T-helper 2 cell treated with Interferon-gamma antibody and Interleukin-4, amounts not matched to agents 5 μg/mL and 100 μg/mL, for 36 hours (primary cell): ENCODE measurements at regions not wholly inside any gene's neighbourhood (a gene's known extent, or its start where the extent isn't known, plus 50 kb on each side); places are given as distances from the start of the nearest gene placed in this dataset.
"Not testable (repeated sequence)": the region's sequence is repeated elsewhere in the genome, so short reads cannot be mapped to it uniquely, and the experiment has no call there.

Experiments
- DNase-seq: peaks from one replicate; pipeline ENCODE4 v3.0.0; 2021; ENCODE audit warnings: low spot score
- H3K27ac Mint-ChIP-seq: one replicate; pipeline ENCODE4 v1.8.0; 2021; ENCODE audit warnings: mild to moderate bottlenecking, mixed read lengths
- H3K27me3 Mint-ChIP-seq: one replicate; pipeline ENCODE4 v1.8.0; 2021; ENCODE audit warnings: low read depth, mixed read lengths
- H3K36me3 Mint-ChIP-seq: one replicate; pipeline ENCODE4 v1.8.0; 2021; ENCODE audit warnings: low read depth, mixed read lengths
- H3K4me1 Mint-ChIP-seq: one replicate; pipeline ENCODE4 v1.8.0; 2021; ENCODE audit warnings: low read depth, mixed read lengths
- H3K4me3 Mint-ChIP-seq: one replicate; pipeline ENCODE4 v1.8.0; 2022; ENCODE audit warnings: mild to moderate bottlenecking, moderate library complexity, mixed read lengths
- H3K9me3 Mint-ChIP-seq: one replicate; pipeline ENCODE4 v1.8.0; 2021; ENCODE audit warnings: mixed read lengths

DNA sequence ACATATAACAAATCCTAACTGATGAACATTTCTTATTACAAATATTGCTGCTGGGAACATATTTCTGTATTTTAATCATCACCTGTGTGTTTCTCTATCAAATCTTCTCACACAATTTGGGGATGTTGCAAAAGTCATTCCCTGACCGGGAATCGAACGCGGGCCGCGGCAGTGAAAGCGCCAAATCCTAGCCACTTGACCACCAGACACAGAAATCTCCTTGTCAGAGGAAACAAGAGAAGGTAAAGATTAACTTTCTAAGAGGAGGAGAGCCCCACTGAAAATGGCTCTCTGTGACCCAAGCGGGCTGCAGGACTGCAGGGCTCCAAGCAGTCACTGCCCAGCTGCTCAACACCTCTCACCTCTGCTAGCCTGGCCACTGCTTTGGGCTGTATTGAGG lies 304.9 kb downstream of the FAM72C start:
- H3K9me3 Mint-ChIP-seq = peaks cover 7% of the 10 kb centered on the region
- H3K4me1 Mint-ChIP-seq = peaks cover 1% of the 10 kb centered on the region
- peaks cover 36% of the 10 kb centered on the region for H3K27me3 Mint-ChIP-seq
- H3K36me3 Mint-ChIP-seq = no peaks in the 10 kb centered on the region
- H3K27ac Mint-ChIP-seq = no peak overlapping the region
- H3K4me3 Mint-ChIP-seq = no peak overlapping the region
- no peak for DNase-seq

DNA sequence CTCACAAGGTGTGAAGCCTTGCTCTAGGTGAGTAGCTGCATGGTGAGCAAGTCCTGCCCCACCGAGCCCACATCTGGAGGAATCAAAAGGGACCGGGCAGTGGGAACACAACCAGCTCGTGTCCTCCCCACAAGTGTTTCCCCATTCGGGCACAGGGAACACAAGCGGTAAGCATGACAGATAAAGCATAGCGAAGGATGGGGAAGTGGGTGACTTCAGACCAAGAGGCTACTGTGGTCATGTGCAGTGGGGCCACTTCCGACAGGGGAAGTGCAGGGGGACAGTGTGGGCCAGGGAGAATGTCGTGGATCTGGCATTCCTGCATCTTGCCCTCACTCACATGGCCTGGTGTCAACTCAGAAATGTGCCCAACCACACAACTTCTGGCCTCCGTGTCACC lies 306.2 kb downstream of the FAM72C start:
- no peaks in the 10 kb centered on the region for H3K36me3 Mint-ChIP-seq
- H3K27me3 Mint-ChIP-seq = peaks cover 47% of the 10 kb centered on the region
- H3K4me1 Mint-ChIP-seq = peaks cover 1% of the 10 kb centered on the region
- H3K9me3 Mint-ChIP-seq = peaks cover 7% of the 10 kb centered on the region
- H3K4me3 Mint-ChIP-seq = no peak overlapping the region
- H3K27ac Mint-ChIP-seq = no peak overlapping the region
- no peak for DNase-seq

DNA sequence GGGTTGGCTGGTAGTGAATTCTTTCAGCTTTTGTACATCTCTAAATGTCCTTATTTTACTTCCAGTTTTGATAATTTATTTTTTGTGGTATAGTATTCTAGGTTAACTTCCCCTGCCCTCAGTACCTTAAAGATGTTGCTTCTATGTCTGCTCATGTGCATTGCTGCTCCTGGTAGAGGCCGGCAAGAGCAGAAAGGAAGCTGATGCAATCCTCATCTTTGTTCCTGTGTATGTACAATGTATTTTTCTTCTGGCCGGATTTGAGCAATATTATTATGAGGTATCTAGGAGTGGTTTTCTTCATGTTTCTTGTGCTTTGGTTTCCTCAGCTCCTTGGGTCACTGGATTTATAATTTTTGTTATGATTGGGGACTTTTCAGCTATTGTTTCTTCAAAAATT lies 308.7 kb downstream of the FAM72C start:
- not testable (repeated sequence) for H3K36me3 Mint-ChIP-seq, H3K4me1 Mint-ChIP-seq, H3K4me3 Mint-ChIP-seq, H3K9me3 Mint-ChIP-seq, DNase-seq, H3K27ac Mint-ChIP-seq
- H3K27me3 Mint-ChIP-seq = peaks cover 65% of the 10 kb centered on the region

DNA sequence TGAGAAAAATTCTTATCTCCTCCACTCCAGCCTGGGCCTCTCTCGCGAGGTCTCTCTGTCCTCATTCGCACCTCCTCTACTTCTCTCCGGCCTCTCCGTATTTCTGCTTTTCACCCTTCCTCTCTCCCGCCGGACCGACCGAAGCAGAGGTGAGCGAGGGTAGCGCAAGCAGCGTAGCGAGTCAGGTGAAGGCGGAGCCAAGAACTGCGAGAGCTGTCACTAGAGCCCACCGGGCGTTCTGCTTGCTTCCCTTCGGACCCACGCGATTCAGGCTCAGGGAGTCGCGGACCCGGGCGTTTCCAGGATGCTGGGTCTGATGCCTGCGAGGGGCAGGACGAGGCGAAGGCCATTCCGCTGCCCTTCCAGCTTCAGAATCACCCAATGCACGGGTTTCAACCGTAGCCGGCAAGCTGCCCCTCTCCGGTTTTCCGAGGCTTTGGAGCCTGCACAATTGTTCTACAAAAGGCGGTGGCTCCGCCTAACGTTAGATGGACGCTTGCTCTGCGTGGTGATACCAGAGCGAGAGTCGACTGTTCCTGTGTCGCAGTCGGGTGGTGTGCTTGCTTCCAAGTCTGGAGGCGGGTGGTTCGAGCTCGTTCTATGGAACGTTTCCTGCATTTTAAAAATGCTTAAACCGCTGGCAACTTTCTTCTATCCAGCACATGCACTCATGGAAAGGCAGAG lies 310.2 kb downstream of the FAM72C start:
- Mint-ChIP-seq H3K27me3 (peaks cover 62% of the 10 kb centered on the region), H3K27ac (no peak overlapping the region), H3K9me3 (peaks cover 3% of the 10 kb centered on the region), H3K4me1 (peaks cover 1% of the 10 kb centered on the region), H3K4me3 (no peak overlapping the region), H3K36me3 (no peaks in the 10 kb centered on the region)
- DNase-seq = no peak

DNA sequence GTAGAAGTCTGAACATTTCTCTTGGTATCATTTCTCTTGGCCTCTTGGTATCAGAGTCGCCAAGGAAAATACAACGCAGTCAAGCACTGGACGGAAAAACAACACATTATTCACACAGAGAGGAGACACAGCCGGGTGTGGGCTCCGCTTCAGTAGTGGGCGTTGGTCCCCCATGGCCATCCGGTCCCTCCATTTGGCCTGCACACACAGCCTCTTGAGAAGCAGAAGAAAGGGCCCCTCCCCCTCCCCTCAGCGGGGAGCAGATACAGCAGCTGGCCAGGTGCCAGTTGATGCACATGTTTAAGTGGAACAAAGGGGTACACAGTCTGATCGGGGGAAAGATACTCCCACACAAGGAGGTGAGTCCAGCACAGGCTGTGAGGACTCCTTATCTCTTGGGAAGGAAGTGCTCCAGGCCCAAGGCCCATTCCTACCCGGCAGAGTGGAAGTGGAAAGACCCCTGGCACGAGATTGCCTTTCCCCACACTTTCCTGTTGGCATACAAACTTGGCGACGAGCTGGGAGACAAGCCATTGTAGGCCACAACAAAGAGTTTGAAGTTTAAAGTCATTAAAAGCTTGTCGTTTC lies 311.3 kb downstream of the FAM72C start:
- H3K9me3 Mint-ChIP-seq = peaks cover 3% of the 10 kb centered on the region
- no peak for DNase-seq
- H3K27ac Mint-ChIP-seq = no peak overlapping the region
- H3K4me1 Mint-ChIP-seq = peaks cover 1% of the 10 kb centered on the region
- no peaks in the 10 kb centered on the region for H3K36me3 Mint-ChIP-seq
- H3K4me3 Mint-ChIP-seq = no peak overlapping the region
- peaks cover 69% of the 10 kb centered on the region for H3K27me3 Mint-ChIP-seq

DNA sequence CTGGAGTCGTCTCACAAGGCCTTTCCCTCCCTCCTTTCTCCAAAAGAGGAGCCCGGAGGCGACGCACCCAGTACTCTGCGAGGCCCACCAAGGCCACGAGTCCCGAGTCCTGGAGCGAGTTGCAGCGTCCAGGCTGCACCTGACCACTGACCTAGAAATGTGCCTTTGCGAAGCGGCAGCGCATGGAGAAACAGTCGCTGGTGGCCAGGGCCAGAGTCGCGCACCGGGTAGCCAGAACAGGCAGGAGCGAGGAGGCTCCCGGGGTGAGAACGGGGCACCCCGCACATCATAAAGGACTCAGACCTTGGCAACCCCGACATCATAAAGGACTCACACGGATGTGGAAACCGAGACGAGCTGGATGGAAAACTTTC lies 318.4 kb downstream of the FAM72C start:
- Mint-ChIP-seq H3K4me1 (no peaks in the 10 kb centered on the region), H3K4me3 (no peak overlapping the region), H3K36me3 (no peaks in the 10 kb centered on the region), H3K27me3 (peaks cover 72% of the 10 kb centered on the region), H3K9me3 (peaks cover 5% of the 10 kb centered on the region), H3K27ac (no peak overlapping the region)
- no peak for DNase-seq

DNA sequence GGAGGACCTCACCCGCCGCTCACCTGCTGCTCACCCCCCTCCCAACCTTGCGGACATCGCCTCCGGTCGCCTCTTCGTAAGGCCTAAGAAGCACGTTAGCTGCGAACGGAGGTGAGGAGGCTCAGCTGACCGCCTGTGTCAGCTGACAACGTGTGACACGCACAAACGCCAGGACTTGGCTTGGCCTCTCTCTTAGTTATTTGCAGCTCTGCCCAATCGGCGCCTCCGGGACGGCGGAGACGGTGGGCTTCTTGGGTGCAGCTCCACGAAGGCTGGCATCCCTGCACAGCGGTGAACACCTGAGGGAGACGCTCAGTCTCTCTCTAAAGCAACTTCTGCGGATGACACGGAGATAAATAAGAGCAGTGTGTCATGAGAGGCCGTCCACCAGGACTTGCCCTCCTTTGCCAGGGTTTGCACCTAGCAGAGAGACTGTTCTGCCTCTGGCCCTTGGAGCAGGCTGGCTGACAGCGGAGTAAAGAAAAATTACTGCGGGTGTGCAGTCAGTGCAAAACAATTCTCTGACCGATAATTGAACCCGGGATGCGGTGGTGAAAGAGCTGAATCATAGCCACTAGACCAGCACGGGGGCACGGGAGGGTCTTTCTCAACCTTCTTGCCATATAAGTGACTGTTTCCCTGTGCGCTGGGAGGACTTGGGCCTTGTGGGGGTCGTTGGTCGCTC lies 318.9 kb downstream of the FAM72C start:
- Mint-ChIP-seq H3K36me3 (no peaks in the 10 kb centered on the region), H3K4me3 (no peak overlapping the region), H3K4me1 (no peaks in the 10 kb centered on the region), H3K27me3 (peaks cover 73% of the 10 kb centered on the region), H3K27ac (no peak overlapping the region), H3K9me3 (peaks cover 5% of the 10 kb centered on the region)
- DNase-seq = no peak

DNA sequence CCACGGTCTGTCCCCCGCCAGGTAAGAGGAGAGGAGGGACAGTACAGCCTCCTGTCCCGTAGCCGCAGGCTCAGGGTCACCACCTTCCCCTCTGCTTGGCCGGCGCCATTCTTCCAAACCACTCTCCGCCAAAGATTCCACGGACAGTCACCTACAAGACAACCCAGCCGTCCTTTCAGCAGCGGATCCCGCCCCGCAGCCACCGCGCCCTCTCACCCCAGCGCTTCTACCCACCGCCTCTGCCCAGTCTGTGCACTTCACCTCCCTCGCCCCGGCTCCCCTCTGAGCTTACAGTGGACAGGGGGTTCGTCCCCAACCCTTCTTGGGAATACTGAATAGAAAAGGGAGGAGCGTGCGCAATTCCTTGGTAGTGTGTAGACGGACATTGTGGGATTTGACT lies 319.6 kb downstream of the FAM72C start:
- Mint-ChIP-seq H3K9me3 (peaks cover 5% of the 10 kb centered on the region), H3K27me3 (peaks cover 73% of the 10 kb centered on the region), H3K27ac (no peak overlapping the region), H3K4me1 (no peaks in the 10 kb centered on the region), H3K4me3 (no peak overlapping the region), H3K36me3 (no peaks in the 10 kb centered on the region)
- DNase-seq = no peak

DNA sequence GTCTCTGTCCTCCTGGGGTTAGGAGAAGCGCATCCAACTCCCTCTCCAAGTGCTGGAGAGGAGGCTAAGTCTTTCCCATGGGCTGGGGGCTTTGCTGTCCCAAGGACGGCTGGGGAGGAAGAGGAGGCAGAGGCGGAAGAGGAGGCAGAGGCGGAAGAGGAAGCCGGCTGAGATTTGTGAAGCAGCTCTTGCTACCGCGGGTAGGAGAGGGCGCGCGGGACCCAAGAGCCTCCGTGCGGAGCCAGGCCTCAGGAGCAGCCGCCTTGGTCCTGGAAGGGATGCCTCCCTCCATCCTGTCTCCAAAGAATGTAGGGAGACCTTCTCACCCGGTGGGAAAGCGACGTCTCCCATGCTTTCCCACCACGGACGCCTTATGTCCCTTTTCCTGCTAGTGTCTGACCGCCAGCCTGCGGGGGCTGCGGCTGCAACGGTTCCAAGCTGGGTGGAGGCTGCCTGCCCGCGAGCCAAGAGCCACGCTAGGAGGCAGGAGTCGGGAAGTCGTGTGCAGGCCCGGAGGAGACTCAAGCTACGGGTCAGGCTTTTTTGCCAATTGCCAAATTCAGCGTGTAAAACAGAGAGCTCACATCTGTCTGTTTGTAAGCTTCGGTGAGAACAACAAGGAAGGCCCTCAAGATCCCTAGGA lies 320.3 kb downstream of the FAM72C start:
- Mint-ChIP-seq H3K27me3 (peaks cover 72% of the 10 kb centered on the region), H3K36me3 (no peaks in the 10 kb centered on the region), H3K9me3 (peaks cover 5% of the 10 kb centered on the region), H3K4me3 (no peak overlapping the region), H3K27ac (no peak overlapping the region), H3K4me1 (no peaks in the 10 kb centered on the region)
- DNase-seq = no peak

DNA sequence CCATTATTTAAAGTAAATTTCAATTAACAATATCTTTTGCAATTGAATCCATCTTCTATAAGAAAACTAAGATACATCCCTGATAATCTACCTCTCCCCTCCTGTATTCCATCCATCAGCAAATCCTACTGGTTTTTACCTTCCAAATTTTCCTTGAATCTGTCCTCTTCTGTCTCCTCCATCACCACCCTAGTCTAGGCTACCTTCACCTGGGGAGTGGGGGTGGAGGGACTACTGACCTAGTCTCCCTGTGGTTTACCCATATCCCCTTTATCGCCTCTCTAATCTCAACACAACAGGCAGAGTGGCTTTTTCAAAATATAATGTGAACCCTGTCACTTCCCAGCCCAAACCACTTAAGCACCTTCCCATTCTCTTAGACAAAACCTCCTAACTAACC lies 327.8 kb downstream of the FAM72C start:
- H3K4me1 Mint-ChIP-seq, H3K4me3 Mint-ChIP-seq, H3K36me3 Mint-ChIP-seq, H3K27ac Mint-ChIP-seq, H3K9me3 Mint-ChIP-seq, DNase-seq: not testable (repeated sequence)
- H3K27me3 Mint-ChIP-seq = peaks cover 43% of the 10 kb centered on the region

DNA sequence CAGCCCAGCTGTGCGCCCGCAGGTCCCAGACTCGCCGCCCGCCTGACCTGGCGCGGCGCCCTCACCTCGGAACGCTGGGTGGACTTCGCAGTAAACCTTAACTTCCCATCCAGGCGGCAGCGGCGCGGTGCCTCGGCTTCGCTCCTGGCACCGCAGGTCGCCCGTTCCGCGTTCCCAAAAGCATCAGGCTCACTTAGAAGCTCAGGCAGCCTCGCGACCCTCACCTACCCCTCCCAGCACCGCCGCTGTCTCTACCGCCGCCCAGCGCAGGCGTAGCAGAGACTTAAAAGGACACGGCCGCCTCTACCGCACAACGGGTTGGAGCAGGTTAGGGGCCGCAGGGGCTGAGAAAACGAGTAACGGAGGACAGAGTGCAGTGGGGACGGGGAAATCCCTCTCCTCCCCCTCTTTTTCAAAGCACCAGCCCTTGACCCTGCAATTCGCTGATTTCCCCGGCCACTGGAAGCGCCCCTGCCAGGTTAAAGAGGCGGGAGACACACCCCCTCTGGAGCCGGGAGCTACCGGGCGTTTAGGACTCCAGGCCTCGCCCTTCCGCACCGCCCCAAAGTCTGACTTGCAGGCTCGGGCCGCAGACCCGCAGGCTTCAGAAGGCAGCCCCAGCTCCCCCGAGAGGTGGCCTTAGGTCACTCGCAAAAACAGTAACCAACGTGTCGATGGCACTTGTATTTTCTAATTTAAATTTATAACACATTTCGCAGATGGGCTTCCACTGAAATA lies 328.5 kb downstream of the FAM72C start:
- H3K27ac Mint-ChIP-seq = no peak overlapping the region
- DNase-seq = no peak
- no peaks in the 10 kb centered on the region for H3K36me3 Mint-ChIP-seq
- peaks cover 38% of the 10 kb centered on the region for H3K27me3 Mint-ChIP-seq
- H3K4me3 Mint-ChIP-seq = no peak overlapping the region
- H3K9me3 Mint-ChIP-seq = no peaks in the 10 kb centered on the region
- no peaks in the 10 kb centered on the region for H3K4me1 Mint-ChIP-seq

DNA sequence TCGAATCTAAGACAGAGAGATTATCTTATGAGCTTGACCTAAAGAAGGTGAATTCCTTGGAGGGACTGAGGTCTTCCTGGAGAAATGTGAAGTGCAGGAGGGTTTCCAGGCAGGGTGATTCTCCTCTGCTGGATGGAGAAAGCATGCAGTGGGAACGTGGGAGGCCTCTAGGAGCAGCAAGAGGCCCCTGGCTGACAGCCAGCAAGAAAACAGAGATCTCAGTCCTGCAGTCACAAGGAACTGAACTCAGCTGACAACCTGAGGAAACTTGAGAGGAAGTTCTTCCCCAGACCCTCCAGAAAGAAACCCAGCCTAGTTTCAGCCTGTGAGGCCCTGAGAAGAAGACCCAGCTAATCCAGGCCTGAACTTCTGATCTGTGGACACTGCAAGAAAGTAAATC lies 345.9 kb downstream of the FAM72C start:
- DNase-seq = no peak
- Mint-ChIP-seq H3K9me3 (no peaks in the 10 kb centered on the region), H3K27me3 (no peaks in the 10 kb centered on the region), H3K4me3 (no peak overlapping the region), H3K27ac (no peak overlapping the region), H3K4me1 (no peaks in the 10 kb centered on the region), H3K36me3 (no peaks in the 10 kb centered on the region)

DNA sequence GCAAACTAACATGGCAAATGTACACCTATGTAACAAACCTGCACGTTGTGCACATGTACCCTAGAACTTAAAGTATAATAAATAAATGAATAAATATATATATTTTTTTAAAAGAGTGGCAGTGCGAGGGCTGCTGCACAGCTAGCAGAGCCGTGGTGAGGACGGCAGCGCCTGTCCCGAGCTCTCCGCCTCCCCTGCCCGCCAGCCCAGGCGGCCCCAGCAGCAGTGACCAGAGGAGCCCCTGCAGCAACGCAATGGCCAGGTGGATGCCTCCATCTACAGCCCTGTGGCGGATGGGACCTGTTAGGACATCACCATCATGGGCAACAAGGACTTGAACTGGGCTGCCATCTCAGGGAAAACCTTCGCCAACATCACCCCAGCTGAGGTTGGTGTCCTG lies 351.9 kb downstream of the FAM72C start:
- Mint-ChIP-seq H3K27ac (no peak overlapping the region), H3K4me1 (no peaks in the 10 kb centered on the region), H3K4me3 (no peak overlapping the region), H3K36me3 (no peaks in the 10 kb centered on the region), H3K9me3 (no peaks in the 10 kb centered on the region), H3K27me3 (no peaks in the 10 kb centered on the region)
- DNase-seq = no peak

DNA sequence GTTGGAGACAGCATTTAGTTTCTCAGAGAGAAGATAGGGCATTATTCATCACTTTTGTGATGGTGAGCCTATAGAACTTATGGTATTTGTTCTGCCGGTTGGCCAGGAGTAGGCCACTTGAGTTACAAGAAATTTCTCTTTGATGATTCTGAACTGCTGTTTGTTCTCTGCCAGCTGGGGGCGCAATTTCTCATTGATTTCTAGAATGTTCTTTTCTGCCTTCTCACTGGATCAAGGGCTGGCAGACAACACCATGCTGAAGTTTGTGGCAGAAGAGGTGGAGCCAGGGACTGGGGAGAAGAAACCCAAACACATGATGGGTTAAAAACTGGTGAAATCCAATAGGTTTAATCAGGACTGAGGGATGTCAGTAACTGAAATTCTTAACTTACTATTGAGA lies 360.6 kb downstream of the FAM72C start:
- Mint-ChIP-seq H3K27me3 (no peaks in the 10 kb centered on the region), H3K27ac (no peak overlapping the region), H3K9me3 (no peaks in the 10 kb centered on the region), H3K36me3 (no peaks in the 10 kb centered on the region), H3K4me1 (no peaks in the 10 kb centered on the region), H3K4me3 (no peak overlapping the region)
- no peak for DNase-seq
